AG09309 (cell line): ENCODE measurements at regions not wholly inside any gene's neighbourhood (a gene's known extent, or its start where the extent isn't known, plus 50 kb on each side); places are given as distances from the start of the nearest gene placed in this dataset.

Experiments used
- DNase-seq: peaks from one replicate; pipeline ENCODE4 v3.0.0-alpha.2; 2010; ENCODE audit warnings: low read depth
- H3K4me3 ChIP-seq: 2 replicates; pipeline ENCODE4 v1.5.1; 2011; ENCODE audit warnings: mild to moderate bottlenecking, low read depth, low read length, moderate library complexity; ENCODE audit not compliant: control insufficient read depth
- TF ChIP-seq, protein P1 (sequence below): IDR thresholded peaks from 2 replicates; pipeline ENCODE4 v1.5.1; 2011; ENCODE audit warnings: mild to moderate bottlenecking, low read depth, low read length, inconsistent platforms; ENCODE audit not compliant: insufficient read depth, control insufficient read depth; ENCODE audit errors: missing control alignments

DNA sequence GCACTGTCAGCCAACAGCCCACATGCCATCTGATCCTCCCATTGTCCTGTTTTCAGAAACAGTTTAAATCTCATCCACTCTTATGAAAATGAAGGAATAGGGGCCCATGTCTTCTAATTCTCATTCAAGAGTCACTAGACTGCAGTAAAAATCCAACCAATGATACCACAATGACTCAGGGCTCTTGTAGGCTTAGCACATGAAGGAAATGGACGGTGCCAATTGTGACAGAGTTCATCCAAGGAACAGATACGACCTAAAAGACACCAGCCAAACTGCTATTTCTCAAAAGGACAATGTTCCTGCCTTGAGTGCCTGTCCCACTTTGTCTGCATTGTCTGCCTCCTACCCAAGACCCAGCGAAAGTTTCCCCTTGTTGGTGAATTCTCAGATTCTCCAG is 204.8 kb upstream of the COX10 start:
- peak; percentile 59 for DNase-seq
- TF ChIP-seq, protein P1, sequence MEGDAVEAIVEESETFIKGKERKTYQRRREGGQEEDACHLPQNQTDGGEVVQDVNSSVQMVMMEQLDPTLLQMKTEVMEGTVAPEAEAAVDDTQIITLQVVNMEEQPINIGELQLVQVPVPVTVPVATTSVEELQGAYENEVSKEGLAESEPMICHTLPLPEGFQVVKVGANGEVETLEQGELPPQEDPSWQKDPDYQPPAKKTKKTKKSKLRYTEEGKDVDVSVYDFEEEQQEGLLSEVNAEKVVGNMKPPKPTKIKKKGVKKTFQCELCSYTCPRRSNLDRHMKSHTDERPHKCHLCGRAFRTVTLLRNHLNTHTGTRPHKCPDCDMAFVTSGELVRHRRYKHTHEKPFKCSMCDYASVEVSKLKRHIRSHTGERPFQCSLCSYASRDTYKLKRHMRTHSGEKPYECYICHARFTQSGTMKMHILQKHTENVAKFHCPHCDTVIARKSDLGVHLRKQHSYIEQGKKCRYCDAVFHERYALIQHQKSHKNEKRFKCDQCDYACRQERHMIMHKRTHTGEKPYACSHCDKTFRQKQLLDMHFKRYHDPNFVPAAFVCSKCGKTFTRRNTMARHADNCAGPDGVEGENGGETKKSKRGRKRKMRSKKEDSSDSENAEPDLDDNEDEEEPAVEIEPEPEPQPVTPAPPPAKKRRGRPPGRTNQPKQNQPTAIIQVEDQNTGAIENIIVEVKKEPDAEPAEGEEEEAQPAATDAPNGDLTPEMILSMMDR: no peak
- H3K4me3 ChIP-seq: no peak overlapping the region

DNA sequence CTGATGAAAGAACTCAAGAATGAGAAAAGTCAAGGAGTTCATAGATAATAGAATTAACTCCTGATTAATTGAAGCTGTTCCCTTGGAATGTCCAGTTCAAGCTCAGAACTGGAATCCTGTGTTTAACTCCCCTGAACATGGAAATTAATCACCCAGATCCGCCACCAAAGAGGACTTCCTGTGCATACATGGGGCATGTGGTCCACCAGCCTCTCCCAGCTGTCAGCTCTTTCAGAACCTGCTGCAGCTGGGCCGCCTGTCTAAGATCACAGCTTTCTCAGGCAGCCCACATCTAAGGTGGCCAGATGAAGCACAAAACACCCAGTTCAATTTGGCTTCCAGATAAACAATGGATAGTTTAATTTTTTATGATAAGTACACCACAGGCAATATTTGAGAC is 203.7 kb upstream of the COX10 start:
- DNase-seq: no peak
- TF ChIP-seq, protein P1: no peak
- no peak overlapping the region for H3K4me3 ChIP-seq

DNA sequence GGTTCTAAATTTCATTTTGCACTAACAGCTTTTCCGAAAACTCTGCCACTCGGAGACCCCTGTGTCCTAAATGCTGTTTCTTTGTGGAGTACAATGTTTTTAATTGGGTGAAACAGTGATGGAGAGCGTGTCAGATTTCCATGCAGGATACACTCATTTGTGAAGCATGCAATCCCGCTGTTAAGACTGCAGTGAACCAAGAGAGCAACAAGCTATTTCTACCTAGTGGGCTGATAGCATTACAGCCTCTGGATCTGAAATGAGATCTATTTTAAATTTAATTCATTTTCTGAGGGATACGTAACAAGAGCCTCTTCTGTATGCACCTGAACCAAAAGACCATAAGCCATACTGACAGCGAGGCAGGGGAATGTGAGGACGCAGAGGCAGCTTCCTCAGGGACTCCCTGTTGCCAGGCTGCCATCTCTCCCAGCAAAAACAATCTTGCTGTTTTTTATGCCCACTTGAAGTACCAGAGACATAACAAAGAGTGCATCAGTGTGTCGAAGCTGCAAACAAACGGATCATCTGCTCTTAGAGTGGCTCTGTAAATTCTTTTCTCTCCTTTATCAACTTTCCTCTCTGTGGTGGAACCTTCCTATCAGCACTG is 199.9 kb upstream of the COX10 start:
- DNase-seq: no peak
- TF ChIP-seq, protein P1: no peak
- H3K4me3 ChIP-seq: no peak overlapping the region

DNA sequence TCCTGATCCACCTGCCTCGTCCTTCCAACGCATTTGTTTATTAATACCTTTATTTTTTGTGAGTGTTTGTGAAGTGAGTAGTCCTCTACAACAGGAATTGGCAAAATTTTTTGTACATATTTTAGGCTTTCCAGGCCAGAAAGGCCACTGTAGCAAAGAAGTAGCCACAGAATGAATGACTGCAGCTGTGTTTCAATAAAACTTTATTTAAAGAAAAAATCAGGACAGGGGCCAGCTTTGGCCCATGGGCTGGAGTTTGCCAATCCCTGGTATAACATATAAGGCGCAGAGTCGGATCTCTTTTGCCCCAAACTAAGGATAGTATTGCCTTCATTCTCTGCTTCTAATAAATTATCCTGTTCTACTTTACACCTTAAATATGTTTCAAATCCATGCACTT is 198.0 kb upstream of the COX10 start:
- DNase-seq: no peak
- no peak overlapping the region for H3K4me3 ChIP-seq

DNA sequence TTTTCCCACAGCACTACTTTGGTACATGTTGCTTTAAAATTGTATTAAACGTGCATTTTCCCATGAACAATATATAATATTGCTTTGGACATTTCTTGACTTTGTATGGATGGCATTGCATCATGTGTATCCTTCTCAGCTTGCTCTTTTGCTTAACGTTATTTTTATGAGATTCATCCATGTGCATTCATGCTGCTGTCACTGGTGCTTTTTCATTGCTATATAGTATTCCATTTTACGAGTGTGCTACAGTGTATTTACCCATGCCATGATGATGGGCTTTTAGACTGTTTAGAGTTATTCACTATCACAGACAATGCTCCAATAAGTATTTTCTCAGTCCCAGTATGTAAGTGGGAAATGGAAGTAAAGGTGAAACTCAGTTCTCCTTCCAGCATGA is 195.2 kb upstream of the COX10 start:
- DNase-seq: no peak
- TF ChIP-seq, protein P1: no peak
- no peak overlapping the region for H3K4me3 ChIP-seq

More for the DNA sequence above, 198.0 kb upstream of the COX10 start:
- TF ChIP-seq, protein P1: no peak

DNA sequence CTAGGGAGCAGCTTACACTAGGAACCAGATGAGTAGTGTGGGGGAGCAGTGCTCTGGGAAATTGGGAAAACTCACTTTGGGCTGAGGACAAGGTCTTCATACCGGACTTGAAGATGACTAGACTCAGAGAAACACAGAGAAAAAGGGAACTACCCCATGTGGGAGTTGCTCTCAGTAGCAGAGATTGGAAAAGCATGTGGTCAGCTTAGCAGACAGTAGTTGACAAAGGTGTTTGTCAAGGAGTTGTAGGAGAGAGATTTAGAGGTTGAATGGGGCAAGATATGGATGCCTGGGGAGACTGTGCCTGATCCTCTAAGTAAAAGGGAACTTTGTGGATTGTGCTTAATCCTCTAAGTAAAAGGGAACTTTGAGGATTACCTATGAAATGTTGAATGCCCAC is 194.5 kb upstream of the COX10 start:
- no peak for DNase-seq
- H3K4me3 ChIP-seq: no peak overlapping the region
- TF ChIP-seq, protein P1: no peak
